Activated T-cell treated with anti-CD3 and anti-CD28 coated beads, Interleukin-2, amount 50 U/mL, for 24 hours (primary cell): ENCODE measurements at regions not wholly inside any gene's neighbourhood (a gene's known extent, or its start where the extent isn't known, plus 50 kb on each side); places are given as distances from the start of the nearest gene placed in this dataset.

Experiments used
- DNase-seq: peaks from one replicate; pipeline ENCODE4 v3.0.0-alpha.2; 2020
- H3K27ac Mint-ChIP-seq: 2 replicates; pipeline ENCODE4 v1.8.0; 2020; ENCODE audit warnings: mild to moderate bottlenecking, mixed read lengths
- H3K27me3 Mint-ChIP-seq: 2 replicates; pipeline ENCODE4 v1.8.0; 2020; ENCODE audit warnings: mixed read lengths
- H3K36me3 Mint-ChIP-seq: 2 replicates; pipeline ENCODE4 v1.8.0; 2020; ENCODE audit warnings: low read depth, mixed read lengths
- H3K4me1 Mint-ChIP-seq: 2 replicates; pipeline ENCODE4 v1.8.0; 2020; ENCODE audit warnings: low read depth, mixed read lengths
- H3K4me3 Mint-ChIP-seq: 2 replicates; pipeline ENCODE4 v1.8.0; 2020; ENCODE audit warnings: mild to moderate bottlenecking, moderate library complexity, mixed read lengths
- H3K9me3 Mint-ChIP-seq: 2 replicates; pipeline ENCODE4 v1.8.0; 2020; ENCODE audit warnings: mixed read lengths

- Mint-ChIP-seq H3K9me3 (peaks cover 10% of the 10 kb centered on the region), H3K4me1 (no peaks in the 10 kb centered on the region), H3K4me3 (no peak overlapping the region), H3K27ac (no peak overlapping the region), H3K27me3 (no peaks in the 10 kb centered on the region), H3K36me3 (no peaks in the 10 kb centered on the region)
- DNase-seq = no peak
These were observed 500.7 kb downstream of the GRIN2A start for GRCh38 chr16:9681508-9681907.

- DNase-seq = no peak
- no peaks in the 10 kb centered on the region for H3K36me3 Mint-ChIP-seq
- H3K9me3 Mint-ChIP-seq = peaks cover 14% of the 10 kb centered on the region
- H3K27ac Mint-ChIP-seq = no peak overlapping the region
- H3K4me1 Mint-ChIP-seq = no peaks in the 10 kb centered on the region
- no peak overlapping the region for H3K4me3 Mint-ChIP-seq
- no peaks in the 10 kb centered on the region for H3K27me3 Mint-ChIP-seq
These were observed 499.9 kb downstream of the GRIN2A start for GRCh38 chr16:9682320-9682719.

- Mint-ChIP-seq H3K9me3 (peaks cover 16% of the 10 kb centered on the region), H3K27me3 (no peaks in the 10 kb centered on the region), H3K4me1 (no peaks in the 10 kb centered on the region), H3K27ac (no peak overlapping the region), H3K36me3 (no peaks in the 10 kb centered on the region), H3K4me3 (no peak overlapping the region)
- DNase-seq = no peak
These were observed 498.6 kb downstream of the GRIN2A start for GRCh38 chr16:9683677-9684076.

- no peak overlapping the region for H3K4me3 Mint-ChIP-seq
- H3K27me3 Mint-ChIP-seq = no peaks in the 10 kb centered on the region
- no peaks in the 10 kb centered on the region for H3K4me1 Mint-ChIP-seq
- no peak overlapping the region for H3K27ac Mint-ChIP-seq
- H3K9me3 Mint-ChIP-seq = peaks cover 14% of the 10 kb centered on the region
- DNase-seq = no peak
- H3K36me3 Mint-ChIP-seq = no peaks in the 10 kb centered on the region
These were observed 494.4 kb downstream of the GRIN2A start for GRCh38 chr16:9687737-9688319.

- H3K27me3 Mint-ChIP-seq = no peaks in the 10 kb centered on the region
- H3K4me3 Mint-ChIP-seq = no peak overlapping the region
- no peaks in the 10 kb centered on the region for H3K4me1 Mint-ChIP-seq
- H3K36me3 Mint-ChIP-seq = no peaks in the 10 kb centered on the region
- peaks cover 8% of the 10 kb centered on the region for H3K9me3 Mint-ChIP-seq
- no peak for DNase-seq
- no peak overlapping the region for H3K27ac Mint-ChIP-seq
These were observed 492.6 kb downstream of the GRIN2A start for GRCh38 chr16:9689597-9689996.

- no peak for DNase-seq
- no peaks in the 10 kb centered on the region for H3K27me3 Mint-ChIP-seq
- no peaks in the 10 kb centered on the region for H3K36me3 Mint-ChIP-seq
- no peaks in the 10 kb centered on the region for H3K4me1 Mint-ChIP-seq
- no peak overlapping the region for H3K4me3 Mint-ChIP-seq
- H3K9me3 Mint-ChIP-seq = no peaks in the 10 kb centered on the region
- H3K27ac Mint-ChIP-seq = no peak overlapping the region
These were observed 487.1 kb downstream of the GRIN2A start for GRCh38 chr16:9695152-9695551.
